ENCODE measurements at regions not wholly inside any gene's neighbourhood (a gene's known extent, or its start where the extent isn't known, plus 50 kb on each side); places are given as distances from the start of the nearest gene placed in this dataset.
"Not testable (repeated sequence)": the region's sequence is repeated elsewhere in the genome, so short reads cannot be mapped to it uniquely, and the experiment has no call there.

DNA sequence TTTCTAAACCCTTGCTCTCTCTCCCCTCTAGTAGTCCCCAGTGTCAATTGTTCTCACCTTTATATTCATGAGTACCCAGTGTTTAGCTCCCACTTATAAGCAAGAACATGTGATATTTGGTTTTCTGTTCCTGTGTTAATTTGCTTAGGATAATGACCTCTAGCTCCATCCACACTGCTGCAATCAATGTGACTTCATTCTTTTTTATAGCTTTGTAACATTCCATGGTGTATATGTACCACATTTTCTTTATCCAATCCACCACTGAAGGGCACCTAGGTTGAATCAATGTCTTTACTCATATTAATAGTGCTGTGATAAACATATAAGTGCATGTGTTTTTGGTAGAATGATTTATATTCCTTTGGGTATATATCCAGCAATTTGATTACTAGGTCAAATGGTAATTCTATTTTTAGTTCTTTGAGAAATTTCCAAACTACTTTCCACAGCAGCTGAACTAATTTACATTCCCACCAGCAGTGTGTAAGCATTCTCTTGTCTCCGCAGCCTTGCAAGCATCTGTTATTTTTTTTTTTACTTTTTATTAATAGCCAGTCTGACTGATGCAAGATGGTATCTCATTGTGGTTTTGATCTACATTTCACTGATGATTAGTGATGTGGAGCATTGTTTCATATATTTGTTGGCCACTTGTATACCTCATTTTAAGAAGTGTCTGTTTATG lies 277.8 kb downstream of the LTN1 start:
- no peak for DNase-seq (ENCODE audit: extremely low read depth in 1 of 2, low read depth in 1 of 2)

GRCh38 chr21:28712411-28712810 lies 280.3 kb downstream of the LTN1 start:
- no peak for DNase-seq (ENCODE audit: extremely low read depth in 1 of 2, low read depth in 1 of 2)

GRCh38 chr21:28705616-28706015 lies 287.1 kb downstream of the LTN1 start:
- no peak for DNase-seq (ENCODE audit: extremely low read depth in 1 of 2, low read depth in 1 of 2)

GRCh38 chr21:28704746-28705145 lies 287.9 kb downstream of the LTN1 start:
- no peak for DNase-seq (ENCODE audit: extremely low read depth in 1 of 2, low read depth in 1 of 2)

DNA sequence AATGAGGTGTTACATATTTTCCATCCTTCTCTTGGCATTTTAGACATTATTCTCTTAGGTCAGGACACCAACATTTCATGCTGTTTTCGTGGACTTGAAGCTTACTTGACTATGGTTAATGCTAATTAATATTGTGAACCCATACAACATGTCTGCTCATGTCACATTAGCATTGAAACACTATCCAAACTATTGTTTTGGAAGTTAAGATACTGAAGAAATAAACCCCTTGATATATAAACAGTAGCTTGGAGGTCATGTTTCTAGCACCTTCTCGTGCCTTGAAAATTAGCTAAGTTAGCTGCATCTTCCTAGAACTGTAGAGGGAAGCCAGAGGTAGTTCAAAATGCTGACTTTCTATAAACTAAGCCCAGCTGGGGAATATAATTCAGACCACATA lies 288.8 kb downstream of the LTN1 start:
- no peak for DNase-seq (ENCODE audit: extremely low read depth in 1 of 2, low read depth in 1 of 2)

DNA sequence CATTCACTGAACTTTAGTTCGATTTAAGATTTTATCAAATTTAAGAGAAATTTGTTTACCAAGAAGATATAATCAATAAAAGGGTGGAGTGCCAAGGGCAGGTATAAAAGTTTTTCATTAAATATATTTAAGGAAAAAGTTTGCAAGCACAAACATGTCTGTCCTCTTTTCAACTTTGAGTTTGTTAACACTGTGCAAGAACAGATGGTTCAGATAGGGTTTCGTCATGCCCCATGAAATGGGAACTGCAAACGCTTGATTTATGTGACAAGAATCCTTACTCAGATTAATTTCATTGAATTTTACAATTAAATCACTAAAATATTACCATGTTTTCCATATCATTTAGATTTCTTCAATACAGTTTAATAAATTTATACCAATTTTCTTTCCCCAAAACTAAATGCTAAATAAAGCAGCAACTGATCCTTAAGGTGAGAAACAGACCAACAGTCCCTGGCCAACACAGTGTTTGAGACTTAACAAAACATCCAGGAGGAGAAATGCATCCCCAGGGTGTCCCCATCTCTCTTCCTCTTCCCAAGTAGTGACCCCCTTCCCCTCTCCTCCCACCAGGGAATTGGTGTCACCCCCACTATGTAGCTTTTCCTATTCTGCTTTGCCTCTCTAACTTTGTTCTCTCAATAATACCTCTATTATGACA lies 292.9 kb downstream of the LTN1 start:
- no peak for DNase-seq (ENCODE audit: extremely low read depth in 1 of 2, low read depth in 1 of 2)

- no peak for DNase-seq (ENCODE audit: extremely low read depth in 1 of 2, low read depth in 1 of 2)
Measured at GRCh38 chr21:28699186-28699585, 293.5 kb downstream of the LTN1 start.

- no peak for DNase-seq (ENCODE audit: extremely low read depth in 1 of 2, low read depth in 1 of 2)
Measured at GRCh38 chr21:28696844-28697410, 295.8 kb downstream of the LTN1 start.

DNA sequence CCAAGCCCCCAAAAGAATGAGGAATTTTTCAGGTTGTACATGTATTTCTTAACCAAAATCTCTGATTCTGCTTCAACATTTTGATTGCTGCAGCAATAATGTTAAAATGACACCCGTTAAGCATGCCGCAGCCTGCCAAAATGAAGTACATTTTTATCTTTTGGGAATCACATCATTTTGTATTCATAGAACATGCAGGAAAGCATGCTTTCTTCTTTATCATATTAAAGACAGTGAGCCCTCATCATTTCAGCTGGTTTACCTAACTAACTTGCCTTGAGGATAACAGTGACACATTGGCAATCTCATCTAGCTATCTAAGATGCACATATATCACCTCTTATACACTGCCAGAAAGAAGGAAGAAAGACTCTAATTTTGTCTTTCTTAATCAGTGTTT lies 299.2 kb downstream of the LTN1 start:
- DNase-seq (ENCODE audit: extremely low read depth in 1 of 2, low read depth in 1 of 2): no peak

DNA sequence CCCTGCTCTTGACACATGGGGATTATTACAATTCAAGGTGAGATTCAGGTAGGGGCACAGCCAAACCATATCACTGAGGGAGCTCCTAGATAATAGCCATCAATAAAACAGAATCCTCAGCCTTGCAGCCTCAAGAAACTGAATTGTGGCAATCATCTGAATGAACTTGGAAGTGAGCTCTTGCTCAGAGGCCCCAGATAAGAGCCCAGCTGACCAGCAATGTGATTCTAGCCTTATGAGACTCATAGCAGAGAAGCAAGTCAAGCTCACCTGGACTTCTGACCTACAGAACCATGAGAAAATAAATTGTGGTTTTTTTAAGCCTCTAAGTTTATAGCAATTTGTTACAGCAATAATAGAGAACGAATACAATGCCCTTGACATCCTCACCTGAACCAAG lies 302.5 kb downstream of the LTN1 start:
- DNase-seq (ENCODE audit: extremely low read depth in 1 of 2, low read depth in 1 of 2): no peak

GRCh38 chr21:28688381-28688780 lies 304.3 kb downstream of the LTN1 start:
- DNase-seq (ENCODE audit: extremely low read depth in 1 of 2, low read depth in 1 of 2): no peak

DNA sequence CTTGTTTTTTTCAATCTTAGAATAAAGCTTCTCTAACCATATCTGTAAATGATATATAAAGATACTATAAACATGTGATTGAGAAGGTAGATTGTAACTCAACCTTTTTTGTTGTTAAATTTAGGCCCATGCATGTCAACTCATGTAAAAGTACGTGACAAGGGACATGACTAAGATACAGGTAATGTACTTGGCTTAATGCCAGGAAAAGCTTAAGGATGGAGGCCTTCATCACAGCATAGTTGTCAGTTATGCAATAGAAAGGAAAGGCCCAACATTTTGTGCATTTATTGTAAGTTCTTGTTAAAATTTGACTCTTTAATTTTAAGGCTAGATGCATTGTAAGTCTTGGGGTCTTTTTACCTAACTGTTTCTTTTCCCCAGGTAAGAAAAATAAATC lies 305.1 kb downstream of the LTN1 start:
- no peak for DNase-seq (ENCODE audit: extremely low read depth in 1 of 2, low read depth in 1 of 2)

GRCh38 chr21:28683982-28684752 lies 308.5 kb downstream of the LTN1 start:
- DNase-seq (ENCODE audit: extremely low read depth in 1 of 2, low read depth in 1 of 2): no peak

GRCh38 chr21:28682884-28683283 lies 309.8 kb downstream of the LTN1 start:
- DNase-seq (ENCODE audit: extremely low read depth in 1 of 2, low read depth in 1 of 2): not testable (repeated sequence)

- not testable (repeated sequence) for DNase-seq (ENCODE audit: extremely low read depth in 1 of 2, low read depth in 1 of 2)
Measured at GRCh38 chr21:28677096-28677495, 315.6 kb downstream of the LTN1 start.

DNA sequence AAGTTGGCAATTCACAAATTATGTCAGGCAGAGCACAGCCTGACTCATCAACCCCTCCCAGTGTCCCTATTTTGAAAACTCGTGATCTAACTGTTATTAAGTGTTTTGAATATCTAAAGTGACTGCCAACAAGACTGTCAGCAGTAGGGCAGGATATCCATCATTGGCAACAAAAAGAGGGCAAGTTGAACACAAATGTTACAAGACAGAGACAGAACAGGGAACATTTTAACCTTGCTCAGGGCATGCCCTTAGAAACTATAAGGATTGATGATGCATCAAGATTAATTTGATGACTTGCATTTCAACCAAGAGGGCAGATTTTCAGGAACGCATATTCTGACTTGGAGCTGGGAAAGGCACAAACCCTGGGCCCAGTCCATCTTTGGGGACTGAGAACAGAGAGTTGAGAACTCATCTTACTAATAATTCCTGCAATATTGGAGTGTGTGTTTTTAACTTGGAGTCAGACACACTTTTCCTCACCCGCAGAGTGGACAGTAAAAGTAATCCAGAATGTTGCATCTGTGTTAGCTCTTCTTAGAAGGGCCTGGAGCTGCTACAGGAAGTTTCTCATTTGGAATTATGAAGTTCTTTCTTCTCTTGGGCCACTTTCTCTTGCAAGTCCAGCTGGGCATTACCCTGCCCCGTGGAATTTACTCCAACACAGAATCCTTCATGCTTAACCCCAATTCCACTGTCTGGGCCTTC lies 317.2 kb downstream of the LTN1 start:
- DNase-seq (ENCODE audit: extremely low read depth in 1 of 2, low read depth in 1 of 2): no peak

DNA sequence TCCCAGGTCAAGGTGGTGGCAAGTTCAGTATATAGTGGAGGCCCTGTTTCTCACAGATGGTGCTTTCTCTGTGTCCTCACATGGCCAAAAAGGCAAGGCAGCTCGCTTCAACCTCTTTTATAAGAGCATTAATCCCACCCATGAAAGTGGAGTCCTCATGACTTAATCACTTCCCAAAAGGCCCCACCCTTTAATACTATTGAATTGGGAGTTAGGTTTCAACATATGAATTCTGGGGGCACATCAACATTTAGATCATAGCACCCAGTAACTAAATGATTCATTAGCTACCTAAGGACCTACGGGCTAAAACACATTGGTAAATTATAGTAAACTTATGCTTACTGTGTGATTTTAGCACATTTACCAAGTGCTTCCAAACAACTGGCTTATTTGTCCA lies 317.9 kb downstream of the LTN1 start:
- DNase-seq (ENCODE audit: extremely low read depth in 1 of 2, low read depth in 1 of 2): no peak

DNA sequence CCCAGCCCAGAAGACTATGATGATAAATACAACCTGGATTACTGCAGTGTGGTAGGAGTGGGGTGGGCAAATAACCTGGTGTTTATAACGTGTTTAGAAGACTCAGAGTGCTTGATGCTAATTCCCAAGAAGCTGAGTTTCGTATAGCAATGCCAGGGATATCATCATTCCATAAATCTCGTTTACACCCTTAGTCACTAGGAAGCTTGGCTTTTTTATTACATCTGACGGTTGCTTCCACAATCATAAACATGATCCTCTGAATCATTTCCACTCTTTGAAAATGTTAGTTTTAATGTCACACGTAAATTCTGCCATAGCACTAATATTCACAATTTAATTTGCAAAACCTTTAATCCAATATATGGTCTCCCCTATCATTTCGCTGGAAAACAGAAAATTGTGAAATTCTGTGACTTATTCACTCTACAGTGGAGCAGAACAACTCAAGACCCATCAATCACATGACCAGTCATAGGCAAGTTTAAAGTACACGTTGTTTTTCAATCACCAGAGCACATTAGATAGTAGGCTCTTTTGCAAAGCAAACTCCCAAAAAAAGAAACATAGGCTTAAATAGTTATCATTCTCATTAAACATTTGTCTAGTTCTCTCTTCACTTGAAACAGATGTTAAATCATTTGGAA lies 321.0 kb downstream of the LTN1 start:
- DNase-seq (ENCODE audit: extremely low read depth in 1 of 2, low read depth in 1 of 2): no peak

DNA sequence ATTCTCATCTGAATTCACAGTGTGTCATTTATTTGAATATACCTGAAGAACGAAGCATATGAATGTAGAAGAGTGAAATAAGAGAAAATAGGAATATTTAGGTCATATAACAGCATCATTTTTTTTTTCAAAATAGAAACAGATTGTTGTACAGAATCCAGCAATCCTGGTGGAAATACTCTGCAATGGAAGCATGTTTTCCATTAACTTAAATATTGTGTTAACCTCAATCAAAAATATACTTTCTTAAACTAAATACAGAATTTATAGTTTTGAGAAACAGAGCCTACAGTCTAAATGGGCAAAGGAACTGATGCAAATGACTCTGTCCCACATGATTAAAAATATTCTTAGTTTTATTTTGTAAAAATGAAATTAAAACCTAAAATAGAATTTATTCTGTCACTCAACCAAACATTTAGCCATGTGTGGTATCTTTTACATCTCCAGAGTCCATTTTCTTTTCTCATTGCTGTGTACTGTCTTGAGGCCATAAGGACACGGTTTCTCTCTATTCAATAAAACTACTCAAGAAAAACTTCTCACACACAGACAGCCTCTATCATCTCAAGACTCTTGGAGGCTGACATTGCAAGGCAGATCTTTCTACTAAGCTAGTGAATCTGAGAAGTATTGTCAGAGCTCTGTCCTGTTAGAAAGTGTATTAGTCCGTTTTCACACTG lies 322.6 kb downstream of the LTN1 start:
- no peak for DNase-seq (ENCODE audit: extremely low read depth in 1 of 2, low read depth in 1 of 2)

- no peak for DNase-seq (ENCODE audit: extremely low read depth in 1 of 2, low read depth in 1 of 2)
Measured at GRCh38 chr21:28669321-28669720, 323.4 kb downstream of the LTN1 start.
